Cardiac septum (tissue), 1 donor: ENCODE measurements at regions not wholly inside any gene's neighbourhood (a gene's known extent, or its start where the extent isn't known, plus 50 kb on each side); places are given as distances from the start of the nearest gene placed in this dataset.
"Not testable (repeated sequence)": the region's sequence is repeated elsewhere in the genome, so short reads cannot be mapped to it uniquely, and the experiment has no call there.

ENCODE experiments used
- DNase-seq: peaks from one replicate; pipeline ENCODE4 v3.0.0-alpha.2; 2020; ENCODE audit warnings: low spot score
- intact Hi-C: fragments of 100-400 bp; cut with DNase I; formaldehyde crosslinking; loops from one replicate; pipeline ENCODE4 v1.14.0; 2022
- donor health status: DM: no; HTN: no; CAD: no.

DNA sequence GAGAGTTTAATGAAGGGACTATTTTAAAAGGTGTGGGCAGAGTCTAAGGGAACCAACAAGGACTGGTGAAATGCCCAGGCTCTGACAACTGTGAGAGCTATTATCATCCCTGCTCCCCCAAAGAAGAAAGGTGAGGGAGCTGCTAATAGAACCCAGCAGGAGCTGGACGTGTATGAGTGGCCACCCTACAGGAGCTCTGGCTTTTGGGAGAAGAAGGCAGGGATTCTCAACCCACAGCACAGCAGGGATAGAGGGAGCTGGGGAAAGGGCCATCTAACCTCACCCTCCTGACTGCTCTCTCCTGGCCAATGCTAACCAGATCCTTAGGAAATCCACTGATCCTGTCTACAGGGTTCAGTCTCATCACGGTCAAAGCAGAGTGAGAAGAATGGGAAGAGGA lies 57.1 kb downstream of the GRIN2B start:
- intact Hi-C loops, result no loop called here

DNA sequence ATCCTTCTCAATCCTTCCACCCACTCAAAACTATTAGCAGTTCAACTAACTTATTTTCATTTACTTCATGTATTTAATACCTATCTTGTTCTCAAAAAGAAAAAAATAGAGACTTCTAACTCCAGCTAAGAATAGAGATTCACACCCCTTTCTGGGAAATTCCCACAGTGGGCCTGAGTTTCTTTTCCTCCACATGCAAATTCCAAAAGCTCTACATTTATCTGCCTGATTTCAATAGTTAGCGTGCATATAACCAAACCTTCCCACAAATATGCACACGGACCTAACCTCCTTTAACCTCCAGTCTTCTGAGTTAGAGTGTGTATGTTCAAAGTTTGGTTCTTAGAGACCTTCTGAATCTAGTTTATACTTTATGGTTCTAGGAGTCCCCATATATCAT lies 62.5 kb downstream of the GRIN2B start:
- intact Hi-C loops, result no loop called here
- DNase-seq, result no peak

More for the DNA sequence above, 57.1 kb downstream of the GRIN2B start:
- DNase-seq, result no peak

DNA sequence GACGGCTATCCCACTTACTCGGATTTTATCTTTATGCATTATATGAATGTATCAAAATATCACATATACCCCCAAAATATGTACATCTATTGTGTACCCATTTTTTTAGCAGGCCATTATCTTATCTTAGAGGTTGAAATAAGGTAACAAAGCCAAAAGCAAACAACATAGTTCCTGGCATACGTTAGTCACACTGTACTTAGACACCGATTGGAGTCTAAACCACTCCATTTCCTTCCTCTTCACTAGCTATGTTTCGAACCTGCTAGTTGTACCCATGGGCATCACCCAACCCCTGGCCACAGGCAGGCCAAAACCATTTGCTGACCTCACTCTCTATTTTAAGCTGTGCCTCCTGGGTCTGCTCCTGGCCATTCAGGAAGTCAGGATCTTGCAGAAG lies 66.3 kb downstream of the GRIN2B start:
- intact Hi-C loops, result no loop called here
- DNase-seq, result no peak

GRCh38 chr12:13913371-13913770 lies 68.0 kb downstream of the GRIN2B start:
- intact Hi-C loops, result no loop called here

DNA sequence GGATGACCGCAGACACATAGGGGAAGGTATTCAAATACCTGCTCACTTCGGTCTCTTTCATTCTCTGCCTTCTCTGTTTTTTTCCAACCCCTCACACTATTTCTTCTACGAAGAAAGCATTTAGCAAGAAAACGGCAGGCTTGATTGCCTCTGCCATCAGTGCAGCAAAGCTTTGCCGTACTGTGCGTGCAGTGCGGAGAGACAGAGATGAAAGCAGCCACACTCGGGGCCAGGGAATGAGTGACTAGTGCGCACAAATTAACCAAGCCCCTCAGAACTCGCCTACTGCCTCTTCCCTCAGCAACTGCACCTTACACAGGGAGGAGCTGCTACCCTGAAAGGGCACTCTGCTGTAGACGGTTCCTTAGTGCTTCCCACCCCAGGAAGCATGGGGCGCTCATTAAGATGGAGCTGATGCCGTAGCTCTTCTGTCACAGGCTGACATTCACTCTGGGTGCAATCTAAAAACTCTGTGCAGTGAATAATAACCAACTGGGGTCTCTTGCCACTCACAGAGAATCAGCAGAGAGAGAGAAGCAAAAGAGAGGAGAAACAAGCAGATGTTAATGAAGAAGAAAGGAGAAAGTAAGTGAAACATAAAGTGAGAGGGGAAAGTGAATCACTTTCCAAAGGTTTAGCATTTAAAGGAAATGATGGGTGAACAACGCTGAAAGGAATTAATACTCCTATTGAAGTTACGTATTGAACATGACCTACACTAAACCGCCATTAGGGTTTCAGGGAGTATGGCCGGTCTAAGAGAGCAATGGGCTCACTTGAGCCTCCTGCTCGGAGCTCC lies 69.4 kb downstream of the GRIN2B start:
- DNase-seq, result no peak
- intact Hi-C loops, result no loop called here

More at GRCh38 chr12:13913371-13913770, 68.0 kb downstream of the GRIN2B start:
- DNase-seq, result no peak

DNA sequence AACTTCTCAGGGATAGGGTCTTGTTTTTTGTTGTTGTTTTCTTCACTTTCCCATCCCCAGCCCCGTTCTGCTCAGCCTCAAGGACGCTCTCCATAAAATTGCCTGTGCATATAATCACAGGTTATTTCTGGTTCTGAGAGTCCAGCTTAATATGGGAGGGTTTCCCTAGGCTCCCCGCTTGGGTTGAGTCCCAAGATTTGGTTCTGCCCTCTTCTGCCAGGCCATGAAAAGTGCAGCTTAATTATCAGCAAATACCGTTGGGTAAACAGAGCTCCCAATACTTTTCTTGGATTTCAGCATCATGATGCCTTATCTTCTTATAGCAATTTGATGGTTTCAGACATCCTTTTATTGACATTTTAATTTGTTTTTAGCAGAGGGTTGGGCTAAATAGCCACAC lies 75.6 kb downstream of the GRIN2B start:
- DNase-seq, result no peak
- intact Hi-C loops, result no loop called here

- DNase-seq, result no peak
- intact Hi-C loops, result no loop called here
Measured at GRCh38 chr12:13900718-13901117, 80.7 kb downstream of the GRIN2B start.

- intact Hi-C loops, DNase-seq: not testable (repeated sequence)
Measured at GRCh38 chr12:13898387-13898786, 83.0 kb downstream of the GRIN2B start.

DNA sequence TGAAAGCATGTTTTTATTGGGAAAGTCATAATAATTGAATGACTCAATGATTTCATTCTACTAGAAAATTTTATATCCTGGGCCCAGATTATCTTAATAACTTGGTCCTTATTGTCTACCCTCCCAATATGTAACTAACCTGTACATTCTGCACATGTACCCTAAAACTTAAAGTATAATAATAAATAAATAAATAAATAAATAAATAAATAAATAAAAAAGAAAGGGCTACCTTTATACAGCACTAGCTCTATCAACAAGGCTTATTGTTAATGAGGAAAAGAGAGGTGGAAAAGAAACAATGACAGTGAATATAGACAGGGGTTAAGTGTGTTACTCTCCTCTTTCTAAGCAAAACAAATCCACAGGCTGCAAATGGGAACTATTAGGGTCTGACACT lies 83.6 kb downstream of the GRIN2B start:
- DNase-seq, result no peak
- intact Hi-C loops, result no loop called here

DNA sequence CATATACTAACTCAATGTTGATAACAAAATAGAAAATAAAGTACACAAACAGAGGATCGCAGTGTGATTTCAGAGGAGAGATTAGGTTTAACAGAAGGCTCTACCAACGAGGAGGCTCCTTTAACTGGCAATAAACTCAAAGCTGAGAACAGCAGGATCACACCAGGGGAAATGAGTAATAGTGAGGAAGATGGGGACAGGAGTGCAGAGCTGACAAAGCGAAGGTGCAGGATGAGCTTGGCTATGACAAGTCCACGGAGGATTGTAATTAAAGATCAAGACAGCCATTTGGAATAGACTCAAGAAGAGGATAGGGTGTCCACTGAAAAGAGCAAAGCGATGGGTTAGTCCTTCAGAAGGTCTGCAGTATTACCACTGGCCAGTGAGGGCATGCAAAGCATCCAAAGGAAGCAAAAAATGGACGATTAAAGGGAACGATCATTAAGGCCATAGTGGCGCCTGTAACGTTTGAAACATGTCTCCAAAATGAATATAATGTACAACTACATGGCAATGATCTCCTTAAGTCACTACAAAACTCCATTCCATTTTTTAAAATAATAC lies 85.3 kb downstream of the GRIN2B start:
- intact Hi-C loops, result no loop called here
- DNase-seq, result no peak

DNA sequence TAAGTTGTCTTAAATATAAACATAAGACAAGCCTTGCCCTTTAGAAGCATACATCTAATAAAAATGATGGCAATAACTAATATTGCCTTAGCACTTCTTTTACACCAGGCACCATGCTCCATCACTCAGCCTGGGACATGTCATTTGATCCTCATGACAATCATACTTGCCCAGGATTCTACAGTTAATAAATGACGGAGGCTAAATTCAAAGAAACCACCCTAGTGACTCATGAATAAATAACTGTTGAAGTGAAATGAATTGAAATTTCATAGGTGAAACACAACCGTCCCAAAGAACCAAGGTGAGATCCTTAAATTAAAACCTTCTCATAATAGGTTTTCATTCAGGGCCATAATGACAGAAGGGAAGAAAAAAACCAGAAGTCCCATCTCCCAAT lies 89.5 kb downstream of the GRIN2B start:
- intact Hi-C loops, result no loop called here

GRCh38 chr12:13890943-13891342 lies 90.5 kb downstream of the GRIN2B start:
- no peak for DNase-seq
- intact Hi-C loops, result no loop called here

More for the DNA sequence above, 89.5 kb downstream of the GRIN2B start:
- no peak for DNase-seq

- intact Hi-C loops, result no loop called here
- DNase-seq, result no peak
Measured at GRCh38 chr12:13887779-13888388, 93.5 kb downstream of the GRIN2B start.

DNA sequence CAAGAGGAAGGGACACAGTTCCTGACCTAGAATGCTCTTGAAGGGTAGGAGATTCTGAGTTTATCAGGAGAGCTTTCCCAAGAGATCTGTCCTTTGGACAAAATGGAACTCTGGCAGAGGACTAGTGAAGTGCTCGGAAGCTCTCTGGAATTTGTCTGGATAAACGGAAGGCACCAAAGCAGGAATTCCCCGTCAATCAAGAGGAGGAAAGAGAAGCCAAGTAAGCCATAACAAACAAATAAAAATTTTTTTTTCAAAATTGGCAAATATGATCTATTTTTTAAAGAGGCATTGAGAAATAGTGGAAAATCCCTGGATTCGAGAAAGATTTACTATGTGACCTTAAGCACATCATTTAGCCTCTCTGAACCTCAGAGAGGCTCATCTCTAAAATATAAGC lies 99.2 kb downstream of the GRIN2B start:
- intact Hi-C loops, result no loop called here

DNA sequence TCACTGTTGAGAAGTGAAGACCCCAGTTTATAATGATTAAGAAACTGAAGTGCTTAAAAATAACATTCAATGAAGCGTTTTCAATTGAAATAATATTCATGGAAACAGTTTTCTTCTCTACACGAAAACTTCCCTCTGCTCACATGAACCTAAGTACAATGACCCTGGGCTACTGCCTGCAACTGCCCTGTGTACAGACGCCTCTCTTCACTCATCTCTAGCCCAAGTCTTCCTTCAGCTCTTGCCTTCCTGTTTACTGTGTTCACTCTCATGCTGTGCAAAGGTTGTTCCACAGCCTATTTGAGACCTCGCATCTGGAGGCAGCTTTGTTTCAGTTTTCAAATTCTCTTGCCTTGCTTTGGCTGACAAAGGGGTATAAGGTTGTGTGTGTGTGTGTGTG lies 100.8 kb downstream of the GRIN2B start:
- DNase-seq, result no peak
- intact Hi-C loops, result no loop called here

More for the DNA sequence above, 99.2 kb downstream of the GRIN2B start:
- no peak for DNase-seq

DNA sequence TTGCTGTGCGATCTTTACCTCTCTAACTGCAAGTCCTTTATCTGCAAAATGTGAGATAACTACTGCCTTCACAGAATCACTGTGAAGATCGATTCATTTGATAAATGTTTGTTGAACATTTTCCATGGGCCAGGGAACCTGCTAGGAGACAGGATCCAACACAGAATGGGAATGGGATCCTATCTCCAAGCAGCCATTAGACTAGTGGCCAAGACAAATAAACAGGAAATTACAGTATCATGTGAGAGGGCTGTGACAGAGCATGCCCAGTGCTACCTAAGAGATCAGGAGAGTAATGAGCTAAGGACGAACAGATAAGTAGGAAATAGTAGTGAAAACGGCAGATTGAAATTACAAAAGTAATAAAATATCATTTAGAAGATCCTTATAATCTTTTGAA lies 105.7 kb downstream of the GRIN2B start:
- intact Hi-C loops, result no loop called here
- DNase-seq, result no peak

DNA sequence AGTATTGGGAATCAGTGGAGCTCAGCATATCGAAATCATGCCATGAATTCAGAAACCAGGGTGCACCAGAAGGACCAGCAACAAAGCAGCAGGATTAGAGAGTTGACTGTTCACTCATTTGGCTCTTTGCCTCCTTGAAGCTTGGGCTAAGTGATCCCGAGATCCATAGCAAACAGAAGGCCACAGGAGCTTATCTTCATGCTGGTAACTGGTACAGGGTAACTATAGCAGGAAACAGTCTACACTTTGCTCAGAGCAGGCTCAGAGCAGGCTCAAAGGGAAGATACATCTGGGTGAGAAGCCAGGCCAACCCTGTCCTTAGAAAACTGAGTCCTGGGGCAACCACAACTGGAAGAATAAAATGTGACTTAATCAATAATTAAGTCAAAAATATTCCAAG lies 111.1 kb downstream of the GRIN2B start:
- DNase-seq, result no peak
- intact Hi-C loops, result no loop called here

- intact Hi-C loops, result loop anchor here (5.0 kb wide), 1 partner anchor 303 kb away; no protein-coding TSS in a partner anchor
- DNase-seq, result peak; percentile 83
Measured at GRCh38 chr12:13864081-13864673, 117.2 kb downstream of the GRIN2B start.

GRCh38 chr12:13857750-13858149 lies 123.7 kb downstream of the GRIN2B start:
- intact Hi-C loops, result no loop called here
- DNase-seq, result no peak

- intact Hi-C loops, result no loop called here
- DNase-seq, result no peak
Measured at GRCh38 chr12:13853471-13853870, 127.9 kb downstream of the GRIN2B start.

DNA sequence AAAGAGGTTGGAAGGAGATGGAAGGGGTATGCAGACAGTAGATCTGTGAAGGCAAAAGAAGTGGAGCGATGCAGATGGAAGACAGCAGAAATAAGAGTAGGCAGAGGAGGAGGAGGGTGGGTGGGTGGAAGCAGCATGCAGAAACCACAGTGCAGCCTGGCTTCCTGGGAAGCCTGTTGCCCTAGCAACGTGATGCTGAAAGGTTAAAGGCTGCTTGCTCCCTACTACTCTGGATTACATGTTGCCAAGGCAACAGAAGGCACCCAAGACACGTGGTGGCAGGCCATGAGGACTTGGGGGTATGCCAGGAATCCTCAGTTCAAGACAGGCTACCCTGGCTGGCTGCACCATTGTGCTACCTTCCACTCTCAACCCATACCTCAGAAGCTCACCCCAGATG lies 129.6 kb downstream of the GRIN2B start:
- intact Hi-C loops, result no loop called here
- no peak for DNase-seq
